K562 (cell line): ENCODE measurements at regions not wholly inside any gene's neighbourhood (a gene's known extent, or its start where the extent isn't known, plus 50 kb on each side); places are given as distances from the start of the nearest gene placed in this dataset.

Experiments
- BRCA1 ChIP-seq, 2 experiments: fragments of 450-650 bp in 1 of 2; sonication (generic) in 1 of 2; formaldehyde crosslinking in 1 of 2; IDR thresholded peaks; 2 replicates each; pipeline versions ENCODE4 v1.5.0 to v1.6.1; 2017 to 2020; ENCODE audit warnings: mild to moderate bottlenecking in 1 of 2, missing genetic modification reagents in 1 of 2
- CHD7 ChIP-seq: fragments of 200-600 bp; sonication (generic); IDR thresholded peaks from one replicate; pipeline ENCODE4 v1.6.1; 2012; ENCODE audit warnings: mild to moderate bottlenecking, low read depth, low read length, inconsistent platforms
- FOXP4 ChIP-seq: sonication (generic); formaldehyde crosslinking; IDR thresholded peaks from 2 replicates; pipeline ENCODE4 v1.8.0; 2022; ENCODE audit warnings: mild to moderate bottlenecking, missing genetic modification reagents, borderline replicate concordance
- KHSRP ChIP-seq: fragments of 450-650 bp; IDR thresholded peaks from 2 replicates; pipeline ENCODE4 v1.6.1; 2017
- MAFK ChIP-seq: IDR thresholded peaks from 2 replicates; pipeline ENCODE4 v1.6.1; 2011; ENCODE audit warnings: low read length, improper control_type of control experiment
- PCBP2 ChIP-seq: fragments of 200-400 bp; formaldehyde crosslinking; IDR thresholded peaks from 2 replicates; pipeline ENCODE4 v1.6.1; 2018; ENCODE audit warnings: low read length, low read depth, mild to moderate bottlenecking, moderate library complexity; ENCODE audit not compliant: poor library complexity, severe bottlenecking
- TAF1 ChIP-seq: IDR thresholded peaks from 2 replicates; pipeline ENCODE4 v1.6.1; 2011; ENCODE audit warnings: mild to moderate bottlenecking, low read length, moderate library complexity; ENCODE audit not compliant: insufficient read depth, control insufficient read depth, severe bottlenecking; ENCODE audit errors: extremely low read depth
- TCF7L2 ChIP-seq: fragments of 150-350 bp; IDR thresholded peaks from 2 replicates; pipeline ENCODE4 v1.6.1; 2016; ENCODE audit warnings: low read depth, mild to moderate bottlenecking, low read length, moderate library complexity
- TF ChIP-seq, protein P1 (sequence below): sonication (generic); formaldehyde crosslinking; IDR thresholded peaks from 2 replicates; pipeline ENCODE4 v1.8.0; 2023; ENCODE audit warnings: mild to moderate bottlenecking, missing genetic modification reagents

GRCh38 chr6:168734523-168734922, 293.5 kb downstream of the SMOC2 start:
- TF ChIP-seq CHD7 (no peak), TAF1 (no peak), MAFK (no peak), KHSRP (no peak), FOXP4 (CRISPR knock-in tag) (no peak), TCF7L2 (no peak), PCBP2 (no peak), BRCA1 (IDR thresholded peaks at IDR 0.05) (no peak), BRCA1 (CRISPR knock-in tag; IDR thresholded peaks at IDR 0.05) (no peak)
- TF ChIP-seq, protein P1, sequence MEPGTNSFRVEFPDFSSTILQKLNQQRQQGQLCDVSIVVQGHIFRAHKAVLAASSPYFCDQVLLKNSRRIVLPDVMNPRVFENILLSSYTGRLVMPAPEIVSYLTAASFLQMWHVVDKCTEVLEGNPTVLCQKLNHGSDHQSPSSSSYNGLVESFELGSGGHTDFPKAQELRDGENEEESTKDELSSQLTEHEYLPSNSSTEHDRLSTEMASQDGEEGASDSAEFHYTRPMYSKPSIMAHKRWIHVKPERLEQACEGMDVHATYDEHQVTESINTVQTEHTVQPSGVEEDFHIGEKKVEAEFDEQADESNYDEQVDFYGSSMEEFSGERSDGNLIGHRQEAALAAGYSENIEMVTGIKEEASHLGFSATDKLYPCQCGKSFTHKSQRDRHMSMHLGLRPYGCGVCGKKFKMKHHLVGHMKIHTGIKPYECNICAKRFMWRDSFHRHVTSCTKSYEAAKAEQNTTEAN (CRISPR knock-in tag): no peak
